Epithelial cell of prostate (primary cell): ENCODE measurements at regions not wholly inside any gene's neighbourhood (a gene's known extent, or its start where the extent isn't known, plus 50 kb on each side); places are given as distances from the start of the nearest gene placed in this dataset.
"Not testable (repeated sequence)": the region's sequence is repeated elsewhere in the genome, so short reads cannot be mapped to it uniquely, and the experiment has no call there.

Source experiments
- DNase-seq: peaks from one replicate; pipeline ENCODE4 v3.0.0-alpha.2; 2011; ENCODE audit warnings: low read depth, low spot score
- H3K27ac ChIP-seq: fragments of 450-650 bp; 2 replicates; pipeline ENCODE4 v1.5.1; 2017; ENCODE audit warnings: mild to moderate bottlenecking

DNA sequence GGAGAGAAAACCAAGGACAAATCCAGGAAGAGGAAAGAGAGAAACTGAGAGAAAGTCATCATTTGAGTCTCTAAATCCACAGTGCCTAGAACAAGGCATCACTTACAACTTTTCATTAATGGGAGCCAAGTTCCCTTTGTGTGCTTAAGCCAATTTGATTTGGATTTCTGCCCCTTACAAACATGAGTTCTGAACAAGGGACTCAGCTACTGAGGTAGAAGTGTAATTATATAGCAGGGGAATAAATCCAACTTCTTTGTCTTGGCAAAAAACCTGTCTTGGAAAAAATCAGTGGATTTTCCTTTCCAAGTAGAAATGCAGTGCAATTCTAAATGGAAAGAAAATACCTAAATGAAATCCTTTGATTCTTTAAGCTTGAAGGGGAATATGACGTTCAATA, 307.2 kb upstream of the CNTN3 start:
- no peak for DNase-seq
- H3K27ac ChIP-seq: no peak overlapping the region

DNA sequence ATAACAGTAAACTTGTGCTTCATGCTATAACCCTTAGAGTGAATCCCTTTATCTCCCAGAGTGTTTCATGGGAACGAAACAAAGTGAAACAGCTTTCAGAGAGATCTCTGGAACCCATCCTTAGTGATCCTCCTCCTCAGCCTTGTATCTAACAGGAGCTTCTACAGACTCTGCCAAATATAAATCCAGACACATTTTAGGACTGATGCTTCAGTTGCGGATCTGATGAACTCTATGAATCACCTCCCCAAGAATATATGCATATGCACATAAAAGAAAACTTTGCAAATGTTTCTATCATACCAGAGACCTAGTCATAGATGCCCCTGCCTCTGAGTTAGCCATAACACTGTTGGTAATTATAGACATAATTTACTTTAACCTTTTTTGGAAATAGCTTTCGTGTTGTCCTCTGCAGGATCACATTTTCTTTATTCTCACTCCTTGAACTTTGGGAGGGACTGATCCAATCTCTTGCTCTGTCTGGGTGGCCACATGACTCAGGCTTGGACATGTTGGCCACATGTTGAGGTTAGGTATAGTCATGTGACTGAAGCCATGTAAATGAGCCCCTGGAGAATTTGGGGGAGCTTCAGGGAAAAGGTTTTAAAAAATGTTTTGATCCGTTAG, 306.4 kb upstream of the CNTN3 start:
- DNase-seq: no peak
- no peak overlapping the region for H3K27ac ChIP-seq

- no peak overlapping the region for H3K27ac ChIP-seq
- DNase-seq: no peak
These were observed 302.2 kb upstream of the CNTN3 start for GRCh38 chr3:74916696-74917095.

- no peak for DNase-seq
- no peak overlapping the region for H3K27ac ChIP-seq
These were observed 291.7 kb upstream of the CNTN3 start for GRCh38 chr3:74906181-74906580.

DNA sequence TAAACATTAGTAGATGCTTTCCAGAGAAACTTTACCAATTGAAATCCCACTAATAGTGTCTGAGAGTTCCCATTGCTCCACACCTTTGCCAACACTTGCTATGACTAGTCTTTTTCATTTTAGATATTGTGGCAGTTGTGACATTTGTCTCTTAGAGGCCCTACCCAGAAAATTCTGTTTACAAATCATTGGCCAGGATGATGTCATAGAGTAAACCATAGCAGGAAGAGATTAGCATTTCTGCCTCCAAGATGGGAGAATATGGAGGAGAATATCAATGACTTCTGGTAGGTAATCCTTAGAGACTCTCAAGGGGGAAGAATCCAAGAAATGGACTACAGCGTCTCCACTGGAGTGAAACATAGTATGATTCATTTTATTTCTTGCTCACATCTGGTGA, 291.0 kb upstream of the CNTN3 start:
- no peak overlapping the region for H3K27ac ChIP-seq
- no peak for DNase-seq

- DNase-seq: no peak
- H3K27ac ChIP-seq: no peak overlapping the region
These were observed 290.2 kb upstream of the CNTN3 start for GRCh38 chr3:74904646-74905045.

GRCh38 chr3:74899796-74900516, 285.5 kb upstream of the CNTN3 start:
- DNase-seq, H3K27ac ChIP-seq: not testable (repeated sequence)

- no peak for DNase-seq
- H3K27ac ChIP-seq: no peak overlapping the region
These were observed 282.5 kb upstream of the CNTN3 start for GRCh38 chr3:74897006-74897405.

DNA sequence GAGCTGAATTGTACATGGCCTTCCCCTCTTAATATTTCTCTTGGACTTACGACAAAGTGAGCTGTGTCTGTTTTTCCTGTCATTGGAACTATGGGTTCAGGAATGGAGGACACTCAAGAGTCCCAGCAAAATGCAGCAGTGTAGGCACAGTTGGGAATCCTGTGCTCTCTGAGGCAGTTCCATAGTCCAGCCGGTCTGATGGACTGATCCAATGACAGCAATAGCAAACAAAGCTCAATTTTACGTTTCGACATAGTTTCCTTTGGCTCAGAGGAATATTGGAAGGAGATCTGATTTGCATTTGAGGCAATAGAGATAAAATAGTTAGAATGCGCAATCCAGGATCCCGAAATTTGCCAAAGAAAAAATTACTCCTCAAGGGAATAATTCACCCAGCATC, 276.9 kb upstream of the CNTN3 start:
- no peak for DNase-seq
- H3K27ac ChIP-seq: no peak overlapping the region

- DNase-seq: no peak
- H3K27ac ChIP-seq: no peak overlapping the region
These were observed 269.2 kb upstream of the CNTN3 start for GRCh38 chr3:74883690-74884089.

DNA sequence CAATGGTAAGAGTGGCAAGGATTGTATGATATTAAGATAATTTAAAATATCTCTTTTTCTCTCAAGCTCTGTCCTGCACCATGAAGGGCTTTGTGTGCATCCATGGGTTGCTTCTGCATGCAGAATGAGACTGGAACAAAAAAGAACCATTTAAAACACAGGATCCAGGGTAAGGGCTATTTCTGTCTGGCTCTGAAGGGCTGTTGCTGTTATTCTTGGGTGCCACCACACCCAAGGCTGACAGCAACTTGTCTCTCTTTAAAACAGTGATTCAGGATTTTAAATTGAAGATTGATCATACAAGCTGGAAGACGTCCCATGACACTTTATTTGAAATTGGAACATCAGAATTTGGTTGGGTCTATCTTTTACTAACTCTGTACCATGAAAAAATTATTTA, 268.8 kb upstream of the CNTN3 start:
- no peak for DNase-seq
- no peak overlapping the region for H3K27ac ChIP-seq

GRCh38 chr3:74880237-74880636, 265.8 kb upstream of the CNTN3 start:
- H3K27ac ChIP-seq: no peak overlapping the region
- no peak for DNase-seq

GRCh38 chr3:74866357-74867030, 252.0 kb upstream of the CNTN3 start:
- DNase-seq: no peak
- H3K27ac ChIP-seq: no peak overlapping the region

DNA sequence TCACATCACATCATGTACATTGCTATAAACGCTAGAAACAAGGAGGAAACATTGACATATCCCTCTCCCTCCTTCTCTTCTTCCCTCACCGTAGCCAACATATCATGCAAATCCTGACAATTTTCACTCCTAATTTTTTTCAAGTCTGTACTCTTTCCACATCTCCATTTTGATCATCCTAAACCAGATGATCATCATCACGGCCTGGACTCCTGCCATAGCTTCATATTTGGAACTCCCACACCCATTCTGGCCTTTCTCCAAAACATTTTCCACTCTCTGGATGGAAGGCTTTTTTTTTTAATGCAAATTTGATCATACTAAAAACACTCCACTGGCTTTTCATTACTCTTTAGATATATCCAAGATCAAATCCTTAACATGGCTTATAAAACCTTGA, 248.0 kb upstream of the CNTN3 start:
- DNase-seq: no peak
- H3K27ac ChIP-seq: no peak overlapping the region

GRCh38 chr3:74861211-74861610, 246.8 kb upstream of the CNTN3 start:
- no peak overlapping the region for H3K27ac ChIP-seq
- no peak for DNase-seq

- DNase-seq: no peak
- H3K27ac ChIP-seq: no peak overlapping the region
These were observed 243.6 kb upstream of the CNTN3 start for GRCh38 chr3:74858086-74858485.

GRCh38 chr3:74850381-74850780, 235.9 kb upstream of the CNTN3 start:
- DNase-seq: no peak
- no peak overlapping the region for H3K27ac ChIP-seq

- H3K27ac ChIP-seq: no peak overlapping the region
- no peak for DNase-seq
These were observed 232.6 kb upstream of the CNTN3 start for GRCh38 chr3:74847093-74847492.

DNA sequence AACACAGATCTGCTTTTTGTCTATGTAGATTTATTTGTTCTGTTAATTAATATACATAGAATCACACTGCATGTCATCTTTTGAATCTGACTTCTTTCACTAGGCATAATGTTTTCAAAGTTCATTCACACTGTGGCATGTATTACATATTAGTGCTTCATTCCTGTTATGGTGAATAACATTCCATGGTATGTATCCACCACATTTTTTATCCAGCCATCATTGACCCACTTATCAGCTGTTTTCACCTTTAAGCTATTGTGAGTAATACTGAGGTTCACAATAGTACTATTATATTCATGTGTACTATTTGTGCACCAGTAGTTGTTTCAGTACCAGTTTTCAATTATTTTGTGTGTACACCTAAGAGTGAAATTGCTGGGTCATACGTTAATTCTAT, 230.6 kb upstream of the CNTN3 start:
- peak overlapping the region; percentile 67 for H3K27ac ChIP-seq
- peak; percentile 39 for DNase-seq

DNA sequence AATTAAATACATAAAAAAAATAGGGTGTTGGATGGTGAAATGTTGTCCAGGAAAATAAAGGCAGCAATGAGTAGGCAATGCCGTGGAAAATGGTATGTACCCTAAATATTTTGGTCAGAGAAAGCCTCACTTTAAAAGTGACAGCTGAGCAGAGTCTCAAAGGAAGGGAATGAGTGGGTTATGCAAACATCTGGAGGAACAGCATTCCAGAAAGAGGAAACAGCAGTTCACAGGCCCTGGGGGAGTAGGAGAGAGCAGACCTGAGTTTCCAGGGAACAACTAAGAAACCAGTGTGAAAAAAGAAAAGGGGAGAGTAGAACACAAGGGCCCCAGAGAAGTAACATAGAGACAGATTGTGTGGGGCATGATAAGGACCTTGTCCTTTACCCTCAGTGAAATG, 230.0 kb upstream of the CNTN3 start:
- peak overlapping the region; percentile 67 for H3K27ac ChIP-seq
- peak; percentile 10 for DNase-seq

DNA sequence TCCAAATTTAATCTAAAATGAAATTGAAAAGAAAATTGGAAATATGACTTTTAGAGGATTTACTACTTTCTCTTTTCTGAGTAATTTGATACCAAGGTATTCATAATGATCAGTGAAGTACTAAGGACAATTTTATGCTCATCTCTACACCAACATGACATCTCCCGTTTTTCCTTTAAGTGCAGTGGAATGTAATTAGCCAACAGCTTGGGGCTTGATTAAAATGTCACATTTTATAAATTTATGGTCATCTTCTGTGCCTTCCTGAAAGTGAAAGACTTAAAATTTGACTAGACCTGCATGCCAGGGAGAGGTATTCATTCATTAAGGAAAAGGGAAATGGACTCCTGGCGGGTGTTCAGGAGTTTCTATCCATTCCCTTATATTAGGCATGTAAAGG, 228.2 kb upstream of the CNTN3 start:
- H3K27ac ChIP-seq: no peak overlapping the region
- DNase-seq: no peak

DNA sequence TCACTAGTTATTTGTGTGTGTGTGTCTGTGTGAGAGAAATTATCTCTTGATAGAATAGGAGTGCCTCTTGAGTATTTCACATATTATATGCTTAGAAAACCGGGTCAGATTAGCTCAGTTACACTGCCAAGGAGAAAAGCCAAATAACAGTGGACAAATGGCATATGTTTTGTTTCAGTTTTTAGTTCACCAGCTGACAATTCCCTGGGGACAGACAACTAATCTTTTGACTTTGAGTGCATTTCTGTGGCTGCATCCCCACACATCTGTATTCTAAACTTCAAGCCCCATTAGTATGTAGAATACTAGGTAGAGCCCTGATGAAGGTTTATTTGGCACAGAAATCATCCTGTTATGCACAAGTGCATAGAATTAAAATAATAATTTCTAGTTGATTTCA, 227.7 kb upstream of the CNTN3 start:
- DNase-seq: no peak
- H3K27ac ChIP-seq: no peak overlapping the region
